WI38 (cell line): ENCODE measurements at regions not wholly inside any gene's neighbourhood (a gene's known extent, or its start where the extent isn't known, plus 50 kb on each side); places are given as distances from the start of the nearest gene placed in this dataset.

ENCODE experiments used
- H3K4me3 ChIP-seq: 2 replicates; pipeline ENCODE4 v1.5.1; 2011; ENCODE audit warnings: low read depth, mild to moderate bottlenecking, control low read depth, low read length
- TF ChIP-seq, protein P1 (sequence below): IDR thresholded peaks from 2 replicates; pipeline ENCODE4 v1.5.1; 2012; ENCODE audit warnings: low read depth, mild to moderate bottlenecking, control low read depth, low read length

- TF ChIP-seq, protein P1, sequence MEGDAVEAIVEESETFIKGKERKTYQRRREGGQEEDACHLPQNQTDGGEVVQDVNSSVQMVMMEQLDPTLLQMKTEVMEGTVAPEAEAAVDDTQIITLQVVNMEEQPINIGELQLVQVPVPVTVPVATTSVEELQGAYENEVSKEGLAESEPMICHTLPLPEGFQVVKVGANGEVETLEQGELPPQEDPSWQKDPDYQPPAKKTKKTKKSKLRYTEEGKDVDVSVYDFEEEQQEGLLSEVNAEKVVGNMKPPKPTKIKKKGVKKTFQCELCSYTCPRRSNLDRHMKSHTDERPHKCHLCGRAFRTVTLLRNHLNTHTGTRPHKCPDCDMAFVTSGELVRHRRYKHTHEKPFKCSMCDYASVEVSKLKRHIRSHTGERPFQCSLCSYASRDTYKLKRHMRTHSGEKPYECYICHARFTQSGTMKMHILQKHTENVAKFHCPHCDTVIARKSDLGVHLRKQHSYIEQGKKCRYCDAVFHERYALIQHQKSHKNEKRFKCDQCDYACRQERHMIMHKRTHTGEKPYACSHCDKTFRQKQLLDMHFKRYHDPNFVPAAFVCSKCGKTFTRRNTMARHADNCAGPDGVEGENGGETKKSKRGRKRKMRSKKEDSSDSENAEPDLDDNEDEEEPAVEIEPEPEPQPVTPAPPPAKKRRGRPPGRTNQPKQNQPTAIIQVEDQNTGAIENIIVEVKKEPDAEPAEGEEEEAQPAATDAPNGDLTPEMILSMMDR, result no peak
- H3K4me3 ChIP-seq, result no peak overlapping the region
These were observed 1425.8 kb downstream of the TBC1D22A start for GRCh38 chr22:48188231-48188721.

- TF ChIP-seq, protein P1, result no peak
- no peak overlapping the region for H3K4me3 ChIP-seq
These were observed 1424.9 kb downstream of the TBC1D22A start for GRCh38 chr22:48187356-48187755.

GRCh38 chr22:48186146-48186790 lies 1423.8 kb downstream of the TBC1D22A start:
- TF ChIP-seq, protein P1, result no peak
- H3K4me3 ChIP-seq, result no peak overlapping the region

DNA sequence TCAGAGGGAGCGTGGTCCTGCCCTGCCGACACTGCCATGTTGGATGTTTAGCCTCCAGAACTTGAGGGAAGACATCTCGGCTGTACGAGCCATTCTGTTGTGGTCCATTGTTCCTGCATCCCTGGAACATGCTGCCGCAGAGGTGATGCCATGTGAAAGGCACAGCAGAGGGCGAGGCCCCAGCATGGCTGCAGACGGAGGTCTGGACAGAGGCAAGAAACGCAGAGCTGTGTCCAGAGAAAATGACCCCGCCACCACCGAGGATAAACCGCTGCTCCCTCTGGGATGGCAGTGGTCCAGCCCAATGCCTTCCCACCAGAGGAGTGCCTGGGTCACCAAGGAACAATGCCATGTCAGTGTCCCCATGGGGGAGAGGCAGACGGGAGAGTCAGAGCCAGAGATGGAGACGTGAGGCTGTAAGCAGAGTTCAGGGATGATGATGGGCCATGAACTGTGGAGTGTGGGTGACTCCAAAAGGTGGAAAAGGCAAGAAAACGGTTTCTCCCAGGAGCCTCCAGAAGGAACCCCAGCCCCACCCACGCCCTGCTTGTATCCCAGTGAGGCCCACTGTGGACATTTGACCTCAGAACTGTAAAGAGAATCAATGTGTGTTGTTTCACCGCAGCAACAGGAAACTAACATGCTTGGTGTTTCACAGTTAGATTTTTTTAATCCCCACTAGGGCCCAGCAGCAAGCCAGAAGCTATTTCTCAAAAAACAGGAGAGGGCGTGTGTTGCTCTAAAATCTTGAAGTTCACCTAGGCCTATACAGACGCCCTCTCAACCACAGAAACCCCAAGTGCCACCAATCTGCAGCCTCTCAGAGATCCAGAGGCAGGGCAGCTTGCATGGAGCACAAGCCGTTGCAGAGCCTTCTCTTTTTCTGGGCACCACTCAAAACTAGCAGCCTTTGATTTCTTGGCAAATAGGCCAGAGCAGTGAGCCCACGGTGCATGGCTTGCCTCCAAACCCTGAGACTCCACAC lies 1422.9 kb downstream of the TBC1D22A start:
- TF ChIP-seq, protein P1, result no peak
- no peak overlapping the region for H3K4me3 ChIP-seq

GRCh38 chr22:48182846-48183805 lies 1420.7 kb downstream of the TBC1D22A start:
- TF ChIP-seq, protein P1, result no peak
- H3K4me3 ChIP-seq, result no peak overlapping the region

- no peak overlapping the region for H3K4me3 ChIP-seq
- TF ChIP-seq, protein P1, result no peak
These were observed 1419.6 kb downstream of the TBC1D22A start for GRCh38 chr22:48182031-48182430.
